ENCODE measurements at regions not wholly inside any gene's neighbourhood (a gene's known extent, or its start where the extent isn't known, plus 50 kb on each side); places are given as distances from the start of the nearest gene placed in this dataset.

DNA sequence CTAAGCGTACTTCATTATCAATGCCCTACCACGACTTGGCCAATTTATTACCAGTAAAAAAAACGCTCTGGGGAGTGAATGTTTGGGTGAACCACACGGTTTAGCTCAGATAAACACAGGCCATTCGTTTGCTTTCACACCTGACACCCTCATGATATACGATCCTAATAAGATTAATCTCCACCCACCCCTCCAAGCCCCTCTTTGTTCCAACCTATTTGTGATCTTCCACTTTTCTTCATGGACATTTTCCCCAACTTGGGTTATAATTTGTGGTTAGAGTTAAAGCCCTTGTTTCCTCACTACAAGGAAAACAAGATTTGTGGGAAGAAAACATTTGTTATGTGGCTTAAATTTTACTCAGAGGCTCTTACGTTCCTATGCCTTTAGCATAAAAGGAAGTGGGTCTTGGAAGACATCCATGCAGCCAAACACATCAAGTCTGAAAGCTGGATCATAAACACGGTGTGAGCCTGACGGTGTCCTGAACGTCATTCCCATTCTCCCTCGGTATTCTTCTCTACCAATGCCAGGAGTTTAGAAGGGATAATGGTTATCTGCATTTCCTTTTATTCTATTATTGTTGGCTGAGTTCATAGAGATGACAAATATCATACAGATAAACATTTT, 518.9 kb downstream of the NR2F2 start:
- TF ChIP-seq, protein P1, sequence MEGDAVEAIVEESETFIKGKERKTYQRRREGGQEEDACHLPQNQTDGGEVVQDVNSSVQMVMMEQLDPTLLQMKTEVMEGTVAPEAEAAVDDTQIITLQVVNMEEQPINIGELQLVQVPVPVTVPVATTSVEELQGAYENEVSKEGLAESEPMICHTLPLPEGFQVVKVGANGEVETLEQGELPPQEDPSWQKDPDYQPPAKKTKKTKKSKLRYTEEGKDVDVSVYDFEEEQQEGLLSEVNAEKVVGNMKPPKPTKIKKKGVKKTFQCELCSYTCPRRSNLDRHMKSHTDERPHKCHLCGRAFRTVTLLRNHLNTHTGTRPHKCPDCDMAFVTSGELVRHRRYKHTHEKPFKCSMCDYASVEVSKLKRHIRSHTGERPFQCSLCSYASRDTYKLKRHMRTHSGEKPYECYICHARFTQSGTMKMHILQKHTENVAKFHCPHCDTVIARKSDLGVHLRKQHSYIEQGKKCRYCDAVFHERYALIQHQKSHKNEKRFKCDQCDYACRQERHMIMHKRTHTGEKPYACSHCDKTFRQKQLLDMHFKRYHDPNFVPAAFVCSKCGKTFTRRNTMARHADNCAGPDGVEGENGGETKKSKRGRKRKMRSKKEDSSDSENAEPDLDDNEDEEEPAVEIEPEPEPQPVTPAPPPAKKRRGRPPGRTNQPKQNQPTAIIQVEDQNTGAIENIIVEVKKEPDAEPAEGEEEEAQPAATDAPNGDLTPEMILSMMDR (IDR thresholded peaks at IDR 0.05; ENCODE audit: extremely low read depth in 1 of 2, insufficient read depth in 1 of 2, low read depth in 1 of 2, low read length in 2 of 2), result no peak
- TF ChIP-seq EZH2 (IDR thresholded peaks at IDR 0.05; ENCODE audit: borderline replicate concordance, low read depth, low read length, severe bottlenecking) (no peak), POLR2A (IDR thresholded peaks at IDR 0.05; ENCODE audit: low read depth, low read length) (no peak), FOS (IDR thresholded peaks at IDR 0.05; ENCODE audit: borderline replicate concordance, insufficient read depth, low read length) (no peak), JUN (IDR thresholded peaks at IDR 0.05; ENCODE audit: borderline replicate concordance, insufficient read depth, insufficient read length, low read depth) (no peak), POLR2AphosphoS5 (IDR thresholded peaks at IDR 0.05; ENCODE audit: insufficient read depth, low read depth, low read length) (no peak), GATA2 (IDR thresholded peaks at IDR 0.05; ENCODE audit: insufficient read depth, insufficient read length, low read depth, low read length) (no peak), MYC (IDR thresholded peaks at IDR 0.05; ENCODE audit: low read depth, low read length) (no peak)
- TF ChIP-seq, protein P2, sequence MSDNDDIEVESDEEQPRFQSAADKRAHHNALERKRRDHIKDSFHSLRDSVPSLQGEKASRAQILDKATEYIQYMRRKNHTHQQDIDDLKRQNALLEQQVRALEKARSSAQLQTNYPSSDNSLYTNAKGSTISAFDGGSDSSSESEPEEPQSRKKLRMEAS (IDR thresholded peaks at IDR 0.05; ENCODE audit: insufficient read depth, insufficient read length), result no peak

Data from endothelial cell of umbilical vein (primary cell).